ENCODE measurements at regions not wholly inside any gene's neighbourhood (a gene's known extent, or its start where the extent isn't known, plus 50 kb on each side); places are given as distances from the start of the nearest gene placed in this dataset.
A peak's percentile ranks its signal among the peaks of the same experiment; 100 is the strongest.

- Histone ChIP-seq H4K8ac (ENCODE audit: low read depth, low read length) (no peak overlapping the region), H3K4me2 (ENCODE audit: insufficient read depth, low read length, poor library complexity, severe bottlenecking) (no peak overlapping the region), H3K27me3 (ENCODE audit: control insufficient read depth in 3 of 3, insufficient read depth in 3 of 3, low read depth in 1 of 3, low read length in 3 of 3) (no peaks in the 10 kb centered on the region), H3K4me1 (ENCODE audit: control insufficient read depth in 2 of 2, insufficient read depth in 1 of 2, low read depth in 1 of 2, low read length in 2 of 2) (no peaks in the 10 kb centered on the region), H3K23ac (ENCODE audit: low read depth, low read length, poor library complexity) (no peak overlapping the region), H3K9ac (ENCODE audit: low read depth, low read length, poor library complexity) (no peak overlapping the region), H4K91ac (ENCODE audit: low read depth, low read length, poor library complexity) (no peak overlapping the region), H2BK5ac (ENCODE audit: low read length) (no peak overlapping the region), H3K18ac (ENCODE audit: low read length) (no peak overlapping the region), H3K4me3 (ENCODE audit: low read length in 2 of 2) (no peak overlapping the region), H2BK120ac (ENCODE audit: low read depth, low read length) (no peak overlapping the region), H3K27ac (replicated peaks; ENCODE audit: low read length) (no peak overlapping the region), H2BK15ac (ENCODE audit: low read length) (no peak overlapping the region), H3K14ac (ENCODE audit: low read length) (no peak overlapping the region), H3K79me1 (ENCODE audit: low read depth, low read length) (no peaks in the 10 kb centered on the region), H2BK12ac (ENCODE audit: low read length) (no peak overlapping the region), H3K36me3 (replicated peaks in 1 of 2; ENCODE audit: control insufficient read depth in 2 of 2, insufficient read depth in 2 of 2, low read length in 2 of 2) (no peaks in the 10 kb centered on the region), H3K4ac (ENCODE audit: low read length) (no peak overlapping the region), H2AFZ (ENCODE audit: low read length) (peak overlapping the region; percentile 26), H3K9me3 (replicated peaks in 1 of 2; ENCODE audit: control insufficient read depth in 2 of 2, insufficient read depth in 1 of 2, low read depth in 1 of 2, low read length in 2 of 2) (no peaks in the 10 kb centered on the region), H2AK5ac (ENCODE audit: low read depth, low read length) (no peak overlapping the region)
- WGBS, 2 donors (ENCODE audit: extremely low coverage in 2 of 2, insufficient read length in 2 of 2, insufficient replicate concordance in 1 of 2): no CpG with 5 or more reads among the region's 7 CpGs
- DNase-seq (ENCODE audit: low spot score): no peak
These were observed 208.7 kb downstream of the ALDH8A1 start for GRCh38 chr6:134741200-134741536.

GRCh38 chr6:134740473-134741199, 209.3 kb downstream of the ALDH8A1 start:
- no peak overlapping the region for H3K23ac ChIP-seq (ENCODE audit: low read depth, low read length, poor library complexity)
- no peak overlapping the region for H3K14ac ChIP-seq (ENCODE audit: low read length)
- H4K8ac ChIP-seq (ENCODE audit: low read depth, low read length): no peak overlapping the region
- H3K9me3 ChIP-seq (replicated peaks in 1 of 2; ENCODE audit: control insufficient read depth in 2 of 2, insufficient read depth in 1 of 2, low read depth in 1 of 2, low read length in 2 of 2): no peaks in the 10 kb centered on the region
- no peak overlapping the region for H2BK12ac ChIP-seq (ENCODE audit: low read length)
- H3K18ac ChIP-seq (ENCODE audit: low read length): no peak overlapping the region
- no peaks in the 10 kb centered on the region for H3K36me3 ChIP-seq (replicated peaks in 1 of 2; ENCODE audit: control insufficient read depth in 2 of 2, insufficient read depth in 2 of 2, low read length in 2 of 2)
- no peak overlapping the region for H2AK5ac ChIP-seq (ENCODE audit: low read depth, low read length)
- WGBS, 2 donors (ENCODE audit: extremely low coverage in 2 of 2, insufficient read length in 2 of 2, insufficient replicate concordance in 1 of 2): no CpG with 5 or more reads among the region's 5 CpGs
- no peak overlapping the region for H3K4me2 ChIP-seq (ENCODE audit: insufficient read depth, low read length, poor library complexity, severe bottlenecking)
- H3K9ac ChIP-seq (ENCODE audit: low read depth, low read length, poor library complexity): no peak overlapping the region
- H2BK5ac ChIP-seq (ENCODE audit: low read length): no peak overlapping the region
- no peak overlapping the region for H3K27ac ChIP-seq (replicated peaks; ENCODE audit: low read length)
- H2BK15ac ChIP-seq (ENCODE audit: low read length): no peak overlapping the region
- no peak overlapping the region for H3K4ac ChIP-seq (ENCODE audit: low read length)
- no peak overlapping the region for H4K91ac ChIP-seq (ENCODE audit: low read depth, low read length, poor library complexity)
- no peaks in the 10 kb centered on the region for H3K4me1 ChIP-seq (ENCODE audit: control insufficient read depth in 2 of 2, insufficient read depth in 1 of 2, low read depth in 1 of 2, low read length in 2 of 2)
- H3K27me3 ChIP-seq (ENCODE audit: control insufficient read depth in 3 of 3, insufficient read depth in 3 of 3, low read depth in 1 of 3, low read length in 3 of 3): no peaks in the 10 kb centered on the region
- no peaks in the 10 kb centered on the region for H3K79me1 ChIP-seq (ENCODE audit: low read depth, low read length)
- no peak for DNase-seq (ENCODE audit: low spot score)
- peak overlapping the region; percentile 26 for H2AFZ ChIP-seq (ENCODE audit: low read length)
- H2BK120ac ChIP-seq (ENCODE audit: low read depth, low read length): no peak overlapping the region
- H3K4me3 ChIP-seq (ENCODE audit: low read length in 2 of 2): no peak overlapping the region

GRCh38 chr6:134740027-134740373, 209.9 kb downstream of the ALDH8A1 start:
- no peak overlapping the region for H3K4me2 ChIP-seq (ENCODE audit: insufficient read depth, low read length, poor library complexity, severe bottlenecking)
- no peak overlapping the region for H2BK120ac ChIP-seq (ENCODE audit: low read depth, low read length)
- no peaks in the 10 kb centered on the region for H3K36me3 ChIP-seq (replicated peaks in 1 of 2; ENCODE audit: control insufficient read depth in 2 of 2, insufficient read depth in 2 of 2, low read length in 2 of 2)
- no peak for DNase-seq (ENCODE audit: low spot score)
- no peak overlapping the region for H2AK5ac ChIP-seq (ENCODE audit: low read depth, low read length)
- no peak overlapping the region for H3K9ac ChIP-seq (ENCODE audit: low read depth, low read length, poor library complexity)
- no peak overlapping the region for H3K14ac ChIP-seq (ENCODE audit: low read length)
- no peak overlapping the region for H3K23ac ChIP-seq (ENCODE audit: low read depth, low read length, poor library complexity)
- 100% methylated on average over 1 of the region's 5 CpGs; no CpG with 5 or more reads in 1 of the 2 donors for WGBS, 2 donors (ENCODE audit: extremely low coverage in 2 of 2, insufficient read length in 2 of 2, insufficient replicate concordance in 1 of 2)
- H2BK12ac ChIP-seq (ENCODE audit: low read length): no peak overlapping the region
- no peak overlapping the region for H2BK5ac ChIP-seq (ENCODE audit: low read length)
- H3K27ac ChIP-seq (replicated peaks; ENCODE audit: low read length): no peak overlapping the region
- H3K4me3 ChIP-seq (ENCODE audit: low read length in 2 of 2): no peak overlapping the region
- no peak overlapping the region for H2AFZ ChIP-seq (ENCODE audit: low read length)
- H3K4me1 ChIP-seq (ENCODE audit: control insufficient read depth in 2 of 2, insufficient read depth in 1 of 2, low read depth in 1 of 2, low read length in 2 of 2): no peaks in the 10 kb centered on the region
- H3K18ac ChIP-seq (ENCODE audit: low read length): no peak overlapping the region
- no peak overlapping the region for H4K8ac ChIP-seq (ENCODE audit: low read depth, low read length)
- no peak overlapping the region for H4K91ac ChIP-seq (ENCODE audit: low read depth, low read length, poor library complexity)
- no peak overlapping the region for H3K4ac ChIP-seq (ENCODE audit: low read length)
- no peaks in the 10 kb centered on the region for H3K79me1 ChIP-seq (ENCODE audit: low read depth, low read length)
- no peaks in the 10 kb centered on the region for H3K9me3 ChIP-seq (replicated peaks in 1 of 2; ENCODE audit: control insufficient read depth in 2 of 2, insufficient read depth in 1 of 2, low read depth in 1 of 2, low read length in 2 of 2)
- no peaks in the 10 kb centered on the region for H3K27me3 ChIP-seq (ENCODE audit: control insufficient read depth in 3 of 3, insufficient read depth in 3 of 3, low read depth in 1 of 3, low read length in 3 of 3)
- no peak overlapping the region for H2BK15ac ChIP-seq (ENCODE audit: low read length)

GRCh38 chr6:134739299-134740026, 210.4 kb downstream of the ALDH8A1 start:
- no peak overlapping the region for H4K8ac ChIP-seq (ENCODE audit: low read depth, low read length)
- no peak overlapping the region for H3K9ac ChIP-seq (ENCODE audit: low read depth, low read length, poor library complexity)
- H2AK5ac ChIP-seq (ENCODE audit: low read depth, low read length): no peak overlapping the region
- no peak overlapping the region for H3K4me3 ChIP-seq (ENCODE audit: low read length in 2 of 2)
- no peaks in the 10 kb centered on the region for H3K9me3 ChIP-seq (replicated peaks in 1 of 2; ENCODE audit: control insufficient read depth in 2 of 2, insufficient read depth in 1 of 2, low read depth in 1 of 2, low read length in 2 of 2)
- H3K23ac ChIP-seq (ENCODE audit: low read depth, low read length, poor library complexity): no peak overlapping the region
- H3K4ac ChIP-seq (ENCODE audit: low read length): no peak overlapping the region
- H3K4me1 ChIP-seq (ENCODE audit: control insufficient read depth in 2 of 2, insufficient read depth in 1 of 2, low read depth in 1 of 2, low read length in 2 of 2): no peaks in the 10 kb centered on the region
- no peak overlapping the region for H3K14ac ChIP-seq (ENCODE audit: low read length)
- no peak overlapping the region for H3K18ac ChIP-seq (ENCODE audit: low read length)
- no peak overlapping the region for H2BK5ac ChIP-seq (ENCODE audit: low read length)
- H2BK12ac ChIP-seq (ENCODE audit: low read length): no peak overlapping the region
- H3K79me1 ChIP-seq (ENCODE audit: low read depth, low read length): no peaks in the 10 kb centered on the region
- H2AFZ ChIP-seq (ENCODE audit: low read length): no peak overlapping the region
- no peak overlapping the region for H3K4me2 ChIP-seq (ENCODE audit: insufficient read depth, low read length, poor library complexity, severe bottlenecking)
- no peaks in the 10 kb centered on the region for H3K27me3 ChIP-seq (ENCODE audit: control insufficient read depth in 3 of 3, insufficient read depth in 3 of 3, low read depth in 1 of 3, low read length in 3 of 3)
- no peak overlapping the region for H3K27ac ChIP-seq (replicated peaks; ENCODE audit: low read length)
- no CpG with 5 or more reads among the region's 6 CpGs for WGBS, 2 donors (ENCODE audit: extremely low coverage in 2 of 2, insufficient read length in 2 of 2, insufficient replicate concordance in 1 of 2)
- H3K36me3 ChIP-seq (replicated peaks in 1 of 2; ENCODE audit: control insufficient read depth in 2 of 2, insufficient read depth in 2 of 2, low read length in 2 of 2): no peaks in the 10 kb centered on the region
- no peak overlapping the region for H2BK15ac ChIP-seq (ENCODE audit: low read length)
- DNase-seq (ENCODE audit: low spot score): no peak
- no peak overlapping the region for H4K91ac ChIP-seq (ENCODE audit: low read depth, low read length, poor library complexity)
- no peak overlapping the region for H2BK120ac ChIP-seq (ENCODE audit: low read depth, low read length)

All from neuronal stem cell (in vitro differentiated cells).